SK-MEL-5 (cell line): ENCODE measurements at regions not wholly inside any gene's neighbourhood (a gene's known extent, or its start where the extent isn't known, plus 50 kb on each side); places are given as distances from the start of the nearest gene placed in this dataset.
A peak's percentile ranks its signal among the peaks of the same experiment; 100 is the strongest.

Source experiments
- DNase-seq: peaks from one replicate; pipeline ENCODE4 v3.0.0-alpha.2; 2016; ENCODE audit warnings: low read depth, low spot score
- in situ Hi-C: cut with HindIII; loops from 2 replicates; pipeline ENCODE4 v1.10.0; 2016; ENCODE audit warnings: low sequenced_read_pairs, high pct_unique_total_duplicates, low pct_unique_long_range_greater_than_20kb

DNA sequence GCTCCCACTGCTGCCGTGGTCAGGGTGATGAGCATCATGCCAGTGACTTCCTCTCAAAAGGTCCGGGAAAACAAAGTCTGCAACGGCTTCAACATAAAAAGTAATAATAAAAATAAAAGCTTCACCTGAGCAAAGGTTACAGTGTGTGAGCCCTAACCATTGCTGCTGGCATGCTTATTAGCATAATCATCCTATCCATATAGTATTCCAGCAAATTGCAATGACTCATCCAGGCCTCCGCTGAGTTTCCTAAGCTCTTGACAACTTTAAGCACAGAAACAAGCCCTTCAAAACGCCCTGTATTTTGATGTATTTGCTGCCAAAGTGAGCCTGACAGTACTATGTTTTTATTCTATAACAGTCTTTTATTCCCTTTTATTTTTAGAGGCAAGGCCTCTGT is 100.5 kb downstream of the AASDH start:
- DNase-seq = no peak
- in situ Hi-C loops = no loop called here

DNA sequence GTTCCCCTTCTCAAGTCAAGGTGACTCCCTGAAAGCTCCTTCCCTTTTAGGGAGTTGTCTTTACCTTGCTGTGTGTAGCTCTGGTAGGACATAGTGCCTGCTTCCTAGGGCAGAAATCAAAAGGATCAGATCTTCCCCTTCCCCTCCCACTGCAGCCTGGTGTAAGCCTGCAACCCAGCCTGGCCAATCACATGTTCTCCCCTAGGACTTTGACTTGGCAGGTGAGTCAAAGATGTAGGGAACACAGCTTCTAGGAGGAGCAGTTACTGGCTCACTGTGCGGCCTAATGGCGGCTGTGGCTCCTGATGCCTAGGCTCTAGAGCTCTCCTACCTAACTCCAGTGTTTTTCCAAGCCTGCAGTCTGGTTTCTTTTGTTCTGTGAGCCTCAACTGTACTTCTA is 103.9 kb downstream of the AASDH start:
- DNase-seq = no peak
- in situ Hi-C loops = no loop called here

- no peak for DNase-seq
- in situ Hi-C loops = no loop called here
Observed at GRCh38 chr4:56282004-56282403, 105.3 kb downstream of the AASDH start.

- DNase-seq = no peak
- in situ Hi-C loops = no loop called here
Observed at GRCh38 chr4:56276547-56276946, 110.7 kb downstream of the AASDH start.

- in situ Hi-C loops = no loop called here
Observed at GRCh38 chr4:56273391-56273790, 113.9 kb downstream of the AASDH start.

DNA sequence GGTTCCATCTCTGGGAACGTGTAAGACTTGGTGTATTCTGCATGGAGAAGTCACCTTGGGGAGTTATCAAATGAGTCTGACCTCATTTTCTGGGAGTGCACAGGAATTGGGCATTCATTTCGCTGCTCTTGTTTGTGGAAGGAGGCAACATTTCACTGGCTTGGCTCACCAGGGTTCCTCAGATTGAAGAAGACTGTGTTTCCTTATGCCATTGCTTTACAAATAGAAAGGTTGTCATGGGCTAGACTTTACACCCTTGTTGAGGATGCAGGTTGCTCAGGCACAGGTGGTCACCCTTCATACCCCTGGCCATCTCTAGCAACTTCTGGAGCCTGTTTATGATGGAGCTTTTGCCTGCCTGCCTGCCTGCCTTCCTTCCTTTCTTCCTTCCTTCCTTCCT is 114.4 kb downstream of the AASDH start:
- DNase-seq = no peak
- in situ Hi-C loops = no loop called here

More at GRCh38 chr4:56273391-56273790, 113.9 kb downstream of the AASDH start:
- DNase-seq = no peak

DNA sequence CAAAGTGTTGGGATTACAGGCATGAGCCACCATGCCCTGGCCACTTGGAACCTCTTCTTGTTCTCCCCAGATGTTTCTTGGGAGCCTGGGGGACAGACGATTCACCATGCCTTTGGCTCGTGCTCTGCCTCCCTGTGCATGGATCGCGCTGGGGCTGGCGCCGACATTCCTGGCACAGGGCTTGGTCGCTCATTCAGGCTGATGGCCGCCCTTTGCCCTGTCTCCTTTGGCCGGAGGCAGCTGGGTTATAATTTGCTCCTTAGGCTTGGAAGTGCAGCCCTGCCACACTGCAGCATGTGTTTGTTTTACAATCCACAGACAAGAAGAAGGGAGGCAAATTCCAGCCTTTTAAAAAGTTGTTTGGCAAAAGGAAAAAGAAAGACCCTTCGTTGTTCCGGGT is 115.3 kb downstream of the AASDH start:
- in situ Hi-C loops = no loop called here
- DNase-seq = no peak

- in situ Hi-C loops = no loop called here
- DNase-seq = no peak
Observed at GRCh38 chr4:56271131-56271530, 116.2 kb downstream of the AASDH start.

- in situ Hi-C loops = no loop called here
Observed at GRCh38 chr4:56267558-56267957, 119.7 kb downstream of the AASDH start.

DNA sequence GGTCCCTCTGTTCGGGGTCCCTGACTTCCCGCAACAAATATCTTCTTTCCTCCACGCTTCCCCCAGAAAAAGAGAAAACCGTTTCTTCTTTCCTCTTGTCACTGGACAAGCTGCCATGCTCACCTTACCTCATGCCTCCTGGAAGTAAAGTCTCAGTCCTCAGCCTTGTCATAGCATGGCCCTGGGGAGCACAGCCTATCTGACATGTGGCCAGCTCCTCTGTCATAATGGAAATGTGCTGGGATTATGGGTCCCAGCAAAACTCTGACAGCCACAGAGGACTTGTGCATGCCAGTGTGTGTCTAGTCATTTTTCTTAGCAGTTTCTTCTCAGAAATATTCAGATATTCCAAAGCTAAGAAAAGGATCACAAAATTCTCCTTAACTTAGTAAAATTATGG is 122.4 kb downstream of the AASDH start:
- DNase-seq = no peak
- in situ Hi-C loops = no loop called here

More at GRCh38 chr4:56267558-56267957, 119.7 kb downstream of the AASDH start:
- DNase-seq = no peak

DNA sequence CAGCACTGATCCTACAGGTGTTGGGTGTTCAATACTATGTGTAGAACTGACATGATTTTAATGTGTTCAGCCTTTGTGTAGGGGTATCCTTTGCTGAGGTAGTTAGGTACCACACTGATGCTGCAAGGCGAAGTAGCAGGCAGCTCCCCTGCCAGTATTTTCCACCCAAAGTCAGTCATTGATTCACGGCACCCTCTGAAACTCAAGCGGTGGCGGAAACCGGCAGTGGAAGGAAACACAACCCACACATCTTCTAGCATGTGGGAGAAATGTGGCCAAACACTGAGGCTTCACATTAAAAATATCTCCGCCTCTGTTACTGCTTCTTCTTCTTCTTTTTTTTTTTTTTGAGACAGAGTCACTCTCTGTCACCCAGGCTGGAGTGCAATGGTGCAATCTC is 126.3 kb downstream of the AASDH start:
- in situ Hi-C loops = no loop called here
- DNase-seq = no peak

- DNase-seq = no peak
- in situ Hi-C loops = no loop called here
Observed at GRCh38 chr4:56260320-56260719, 127.0 kb downstream of the AASDH start.

DNA sequence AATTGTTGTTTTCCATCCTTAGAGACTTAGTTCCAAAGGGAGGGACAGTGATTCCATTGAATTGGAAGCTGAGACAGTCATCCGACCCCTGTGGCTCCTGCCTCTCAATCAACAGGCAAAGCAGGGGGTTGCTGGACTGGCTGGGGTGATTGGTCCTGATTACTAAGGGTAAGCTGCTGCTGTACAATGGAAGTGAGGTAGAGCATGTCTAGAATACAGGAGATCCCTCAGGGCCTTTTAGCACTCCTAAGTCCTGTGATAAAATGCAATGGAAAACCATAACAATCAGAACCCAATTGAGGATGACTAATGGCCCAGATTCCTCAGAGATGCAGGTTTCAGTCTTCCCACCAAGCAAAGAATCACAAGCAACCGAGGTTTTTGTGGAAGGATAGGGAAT is 127.6 kb downstream of the AASDH start:
- no peak for DNase-seq
- in situ Hi-C loops = no loop called here

- peak; percentile 9 for DNase-seq
- in situ Hi-C loops = no loop called here
Observed at GRCh38 chr4:56255820-56256219, 131.5 kb downstream of the AASDH start.

GRCh38 chr4:56253666-56254305 is 133.5 kb downstream of the AASDH start:
- in situ Hi-C loops = no loop called here

DNA sequence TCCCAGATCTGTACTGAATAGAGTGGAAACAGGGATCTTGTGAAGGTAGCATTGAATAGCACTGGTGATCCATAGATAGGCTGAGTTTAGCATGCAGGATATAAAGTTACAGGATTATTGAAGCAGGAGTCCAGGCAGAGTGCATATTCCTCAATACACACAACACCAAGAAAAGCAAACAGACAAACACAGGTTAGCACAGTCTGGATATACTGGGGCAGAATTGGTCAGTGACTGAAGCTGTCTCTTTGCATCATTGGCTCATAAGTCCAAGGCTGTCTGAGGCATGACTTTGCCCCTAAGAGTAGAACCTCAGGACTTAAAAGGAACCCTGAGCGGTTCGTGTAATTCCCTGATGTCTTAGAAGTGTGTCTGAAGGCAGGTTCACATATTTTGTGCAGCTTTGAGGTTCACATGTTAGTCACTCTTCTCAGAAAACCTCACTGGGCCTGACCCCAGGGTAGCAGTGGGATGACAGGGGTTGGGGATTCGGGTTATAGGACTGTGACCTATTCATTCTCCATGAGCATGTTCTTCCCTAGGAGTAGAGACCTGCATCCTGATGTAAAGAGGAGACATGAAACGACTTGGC is 134.6 kb downstream of the AASDH start:
- in situ Hi-C loops = no loop called here
- no peak for DNase-seq

More at GRCh38 chr4:56253666-56254305, 133.5 kb downstream of the AASDH start:
- no peak for DNase-seq

DNA sequence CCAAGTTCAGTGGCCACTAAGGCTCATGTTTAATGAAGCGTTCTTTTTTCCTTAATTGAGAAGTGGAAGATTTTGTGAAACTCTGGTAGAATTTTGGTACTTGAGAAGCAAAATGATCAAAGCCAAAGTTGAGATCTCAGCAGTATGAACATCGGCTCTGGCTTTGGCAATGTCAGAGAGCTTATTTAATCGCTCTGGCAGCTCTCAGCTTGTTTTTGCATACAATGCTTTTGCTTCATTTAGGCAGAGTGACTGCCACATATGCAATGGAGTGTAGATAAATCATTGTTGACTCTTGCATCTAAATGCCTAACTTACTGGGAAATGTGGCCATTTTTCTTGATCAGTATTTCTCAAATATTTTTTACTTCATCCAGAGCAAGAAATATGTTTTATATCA is 135.7 kb downstream of the AASDH start:
- DNase-seq = no peak
- in situ Hi-C loops = no loop called here

- DNase-seq = no peak
- in situ Hi-C loops = no loop called here
Observed at GRCh38 chr4:56250776-56251175, 136.5 kb downstream of the AASDH start.

- DNase-seq = no peak
- in situ Hi-C loops = no loop called here
Observed at GRCh38 chr4:56247646-56248045, 139.6 kb downstream of the AASDH start.

DNA sequence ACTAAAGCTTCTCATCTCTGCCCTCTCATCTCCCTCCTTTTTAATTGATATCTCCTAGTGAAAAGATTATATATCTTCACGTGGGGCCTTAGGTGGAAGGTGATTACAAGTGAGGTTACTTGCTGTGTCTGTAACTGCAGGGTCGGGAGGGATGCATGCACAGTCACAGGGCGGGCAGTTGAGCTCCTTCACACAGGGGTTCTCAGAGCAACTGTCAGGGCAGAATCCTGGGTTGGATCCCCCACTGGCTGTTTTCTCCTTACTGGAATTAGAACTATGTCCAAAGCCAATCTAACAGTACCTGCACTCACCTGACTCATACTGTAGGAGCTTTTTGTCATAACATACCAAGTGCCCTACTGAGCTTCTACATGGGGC is 141.1 kb downstream of the AASDH start:
- no peak for DNase-seq
- in situ Hi-C loops = no loop called here
